IMR-90 (cell line): ENCODE measurements at regions not wholly inside any gene's neighbourhood (a gene's known extent, or its start where the extent isn't known, plus 50 kb on each side); places are given as distances from the start of the nearest gene placed in this dataset.
A peak's percentile ranks its signal among the peaks of the same experiment; 100 is the strongest.

Source experiments
- ATAC-seq: fragments of 200-7000 bp; cut with Tn5 transposase; 2 replicates; pipeline ENCODE4 v1.9.1; 2020; ENCODE audit warnings: low read depth, mild to moderate bottlenecking, moderate library complexity
- BruUV-seq: library from RNA; stranded (reverse); fragments of 400-500 nt; replicated peaks from 2 replicates; lab custom pipeline; 2021; lab: Mats Ljungman, UMichigan
- CTCF ChIA-PET: fragments of 300-600 bp; formaldehyde crosslinking; extraction: SDS; loops from one replicate; lab custom pipeline; 2021; ENCODE audit warnings: antibody characterized with exemption; lab: Yijun Ruan, JAX
- POLR2A ChIA-PET: fragments of 300-600 bp; sonication (Branson Sonifier 250); formaldehyde crosslinking; loops from one replicate; lab custom pipeline; 2022; ENCODE audit warnings: antibody characterized with exemption; ENCODE audit not compliant: unreplicated experiment; lab: Charles Lee
- DNase-seq: peaks from one replicate; pipeline ENCODE4 v3.0.0; 2013
- H2AFZ ChIP-seq: replicated peaks from 2 replicates; pipeline ENCODE3; 2013; ENCODE audit warnings: low read length, mild to moderate bottlenecking; ENCODE audit not compliant: poor library complexity
- H2AK5ac ChIP-seq: 2 replicates; pipeline ENCODE4 v1.6.1; 2013; ENCODE audit warnings: low read depth, low read length, inconsistent platforms
- H2AK9ac ChIP-seq: replicated peaks from 2 replicates; pipeline ENCODE3; 2013; ENCODE audit warnings: mild to moderate bottlenecking, low read depth, low read length, moderate library complexity; ENCODE audit not compliant: poor library complexity
- H2BK120ac ChIP-seq: 2 replicates; pipeline ENCODE4 v1.6.1; 2013; ENCODE audit warnings: low read depth, low read length, inconsistent platforms
- H2BK15ac ChIP-seq: 3 replicates; pipeline ENCODE4 v1.6.1; 2013; ENCODE audit warnings: low read depth, low read length, inconsistent platforms
- H2BK20ac ChIP-seq: 2 replicates; pipeline ENCODE4 v1.6.1; 2013; ENCODE audit warnings: low read depth, mild to moderate bottlenecking, inconsistent platforms, low read length, moderate library complexity
- H2BK5ac ChIP-seq: 2 replicates; pipeline ENCODE4 v1.6.1; 2013; ENCODE audit warnings: mild to moderate bottlenecking, low read depth, low read length, inconsistent platforms; ENCODE audit not compliant: poor library complexity, severe bottlenecking
- H3K14ac ChIP-seq: replicated peaks from 2 replicates; pipeline ENCODE4 v1.6.1; 2013; ENCODE audit warnings: low read depth, low read length, inconsistent platforms
- H3K18ac ChIP-seq: 2 replicates; pipeline ENCODE4 v1.6.1; 2013; ENCODE audit warnings: low read depth, low read length, control low read depth
- H3K23ac ChIP-seq: 2 replicates; pipeline ENCODE4 v1.6.1; 2013; ENCODE audit warnings: low read depth, low read length, inconsistent platforms
- H3K27ac ChIP-seq: 2 replicates; pipeline ENCODE4 v1.5.1; 2013; ENCODE audit warnings: mild to moderate bottlenecking, control low read depth, low read length; ENCODE audit not compliant: insufficient read depth
- H3K27me3 ChIP-seq: 2 replicates; pipeline ENCODE4 v1.6.1; 2013; ENCODE audit warnings: low read length; ENCODE audit not compliant: control insufficient read depth, insufficient read depth
- H3K36me3 ChIP-seq: 2 replicates; pipeline ENCODE4 v1.6.1; 2013; ENCODE audit warnings: low read length, mixed read lengths; ENCODE audit not compliant: control insufficient read depth, insufficient read depth
- H3K4ac ChIP-seq: 2 replicates; pipeline ENCODE4 v1.6.1; 2013; ENCODE audit warnings: low read depth, low read length, inconsistent platforms
- H3K4me1 ChIP-seq: 2 replicates; pipeline ENCODE4 v1.6.1; 2013; ENCODE audit warnings: low read length, mixed read lengths; ENCODE audit not compliant: control insufficient read depth, insufficient read depth
- H3K4me2 ChIP-seq: 2 replicates; pipeline ENCODE4 v1.6.1; 2013; ENCODE audit warnings: low read depth, mild to moderate bottlenecking, control low read depth, low read length, moderate library complexity
- H3K4me3 ChIP-seq: 2 replicates; pipeline ENCODE4 v1.5.1; 2013; ENCODE audit warnings: low read depth, mild to moderate bottlenecking, control low read depth, low read length, moderate library complexity; ENCODE audit not compliant: insufficient read depth
- H3K56ac ChIP-seq: 2 replicates; pipeline ENCODE4 v1.6.1; 2013; ENCODE audit warnings: low read length, inconsistent platforms; ENCODE audit not compliant: insufficient read depth; ENCODE audit errors: extremely low read depth
- H3K79me1 ChIP-seq, 2 experiments: 2 replicates each; pipeline ENCODE4 v1.6.1; 2013; ENCODE audit warnings: low read length in 2 of 2, inconsistent platforms in 1 of 2, low read depth in 1 of 2
- H3K9ac ChIP-seq: 2 replicates; pipeline ENCODE4 v1.6.1; 2013; ENCODE audit warnings: low read depth, low read length, control low read depth
- H3K9me1 ChIP-seq: 2 replicates; pipeline ENCODE4 v1.6.1; 2013; ENCODE audit warnings: low read length, inconsistent platforms; ENCODE audit not compliant: insufficient read depth
- H3K9me3 ChIP-seq: 2 replicates; pipeline ENCODE4 v1.6.1; 2013; ENCODE audit warnings: low read length; ENCODE audit not compliant: control insufficient read depth, insufficient read depth
- H4K20me1 ChIP-seq: 2 replicates; pipeline ENCODE4 v1.6.1; 2013; ENCODE audit warnings: low read length, inconsistent platforms; ENCODE audit not compliant: insufficient read depth
- H4K5ac ChIP-seq: 2 replicates; pipeline ENCODE4 v1.6.1; 2013; ENCODE audit warnings: mild to moderate bottlenecking, low read depth, low read length, control low read depth
- H4K8ac ChIP-seq, 2 experiments: 2 replicates each; pipeline ENCODE4 v1.6.1; 2013; ENCODE audit warnings: low read depth in 2 of 2, low read length in 2 of 2, control low read depth in 1 of 2, inconsistent platforms in 1 of 2
- H4K91ac ChIP-seq: 2 replicates; pipeline ENCODE4 v1.6.1; 2013; ENCODE audit warnings: low read depth, low read length, inconsistent platforms; ENCODE audit not compliant: insufficient read depth
- BHLHE40 ChIP-seq: fragments of 150-350 bp; IDR thresholded peaks from 2 replicates; pipeline ENCODE4 v1.6.1; 2016; ENCODE audit warnings: mild to moderate bottlenecking, low read depth, low read length
- CEBPB ChIP-seq: IDR thresholded peaks from 2 replicates; pipeline ENCODE4 v1.6.1; 2012; ENCODE audit warnings: low read depth, low read length, improper control_type of control experiment
- CHD1 ChIP-seq: IDR thresholded peaks from 2 replicates; pipeline ENCODE4 v1.6.1; 2012; ENCODE audit warnings: low read depth, low read length, improper control_type of control experiment
- CTCF ChIP-seq: conservative IDR thresholded peaks from 2 replicates; pipeline ENCODE4 v1.5.1; 2012; ENCODE audit warnings: mild to moderate bottlenecking, low read depth, low read length, improper control_type of control experiment
- ELK1 ChIP-seq: fragments of 150-350 bp; IDR thresholded peaks from 2 replicates; pipeline ENCODE4 v1.6.1; 2016; ENCODE audit warnings: low read depth, mild to moderate bottlenecking, low read length, moderate library complexity, borderline replicate concordance
- FOS ChIP-seq: fragments of 150-350 bp; IDR thresholded peaks from 2 replicates; pipeline ENCODE4 v1.6.1; 2016; ENCODE audit warnings: low read depth, low read length
- MXI1 ChIP-seq: IDR thresholded peaks from 2 replicates; pipeline ENCODE4 v1.6.1; 2012; ENCODE audit warnings: low read depth, mild to moderate bottlenecking, low read length, moderate library complexity, borderline replicate concordance
- RAD21 ChIP-seq: IDR thresholded peaks from 2 replicates; pipeline ENCODE4 v1.6.1; 2012; ENCODE audit warnings: low read length, improper control_type of control experiment
- RFX5 ChIP-seq: IDR thresholded peaks from 2 replicates; pipeline ENCODE4 v1.8.0; 2012; ENCODE audit warnings: low read depth, mild to moderate bottlenecking, low read length, moderate library complexity
- SMC3 ChIP-seq: fragments of 150-350 bp; IDR thresholded peaks from 2 replicates; pipeline ENCODE4 v1.6.1; 2016; ENCODE audit warnings: low read depth, mild to moderate bottlenecking, antibody characterized with exemption, low read length, moderate library complexity
- WGBS, 2 experiments: methylation state at CpG; one replicate each; pipeline versions ENCODE4 v1.1.5 to v1.1.7; 2013; ENCODE audit warnings: missing lambda C conversion rate in 2 of 2; ENCODE audit not compliant: insufficient read length in 1 of 2; ENCODE audit errors: extremely low coverage in 2 of 2; 5-methylcytosine and 5-hydroxymethylcytosine counted together
- dilution Hi-C: fragments of 300-500 bp; cut with HindIII; formaldehyde crosslinking; loops from one replicate; pipeline ENCODE4 v1.14.3; 2018; ENCODE audit warnings: low sequenced_read_pairs; ENCODE audit not compliant: unreplicated experiment
- in situ Hi-C: fragments of 300-500 bp; cut with MboI; formaldehyde crosslinking; loops from 3 replicates; pipeline ENCODE4 v1.14.3; 2019; ENCODE audit warnings: low sequenced_read_pairs, inconsistent platforms, mixed read lengths
- intact Hi-C: fragments of 100-400 bp; cut with micrococcal nuclease; formaldehyde crosslinking; loops from 2 replicates; pipeline ENCODE4 v1.10.0; 2022

- Histone ChIP-seq H3K9me3 (no peaks in the 10 kb centered on the region), H2BK15ac (peak overlapping the region; percentile 70; the same call in 1 of the 3 replicates), H3K18ac (peak overlapping the region; percentile 89; the same call in 1 of the 2 replicates), H3K4me3 (no peak overlapping the region), H2BK20ac (peak overlapping the region; percentile 57; the same call in 1 of the 2 replicates), H2AK5ac (peak overlapping the region; percentile 57; the same call in 1 of the 2 replicates), H4K5ac (peak overlapping the region; percentile 83; the same call in 1 of the 2 replicates), H3K14ac (peak overlapping the region; percentile 54; the same call in 1 of the 2 replicates), H3K56ac (no peak overlapping the region), H4K91ac (peak overlapping the region; percentile 31; the same call in 1 of the 2 replicates), H2AK9ac (no peak overlapping the region), H3K4ac (peak overlapping the region; percentile 31; the same call in 1 of the 2 replicates), H3K36me3 (no peaks in the 10 kb centered on the region), H3K27me3 (no peaks in the 10 kb centered on the region), H3K9ac (no peak overlapping the region), H3K27ac (no peak overlapping the region), H2BK5ac (peak overlapping the region; percentile 13), H4K8ac (0 out of 4 replicates have a peak overlapping the region, but pooled peaks of 1 of the 2 experiments have one; percentile 7), H2BK120ac (peak overlapping the region; percentile 58), H3K79me1 (no peaks in the 10 kb centered on the region), H3K4me2 (no peak overlapping the region), H3K9me1 (peaks cover 3% of the 10 kb centered on the region; the same call in 1 of the 2 replicates), H3K23ac (no peak overlapping the region), H2AFZ (no peak overlapping the region), H3K4me1 (peaks cover 4% of the 10 kb centered on the region; the same call in 1 of the 2 replicates), H4K20me1 (no peaks in the 10 kb centered on the region)
- CTCF ChIA-PET, result interaction anchor here (1.6 kb wide), 1 partner anchor 54 kb away, joined by 6 read pairs; no protein-coding TSS in a partner anchor
- WGBS, 2 experiments, result no CpG with 5 or more reads among the region's 1 CpG
- dilution Hi-C loops, result no loop called here
- TF ChIP-seq CHD1 (no peak), RFX5 (no peak), ELK1 (no peak), CTCF (no peak), RAD21 (no peak), CEBPB (no peak), FOS (no peak), BHLHE40 (no peak), SMC3 (no peak), MXI1 (no peak)
- POLR2A ChIA-PET, result no interaction called here
- BruUV-seq, result no TSS peak
- DNase-seq, result peak; percentile 36
- peak; percentile 38; the same call in 1 of the 2 replicates for ATAC-seq
- in situ Hi-C loops, result loop anchor here (5.0 kb wide), 1 partner anchor 633 kb away; no protein-coding TSS in a partner anchor
- intact Hi-C loops, result no loop called here
Measured at GRCh38 chr3:99119385-99119784, 217.9 kb upstream of the DCBLD2 start.
